GM23248 (cell line): ENCODE measurements at regions not wholly inside any gene's neighbourhood (a gene's known extent, or its start where the extent isn't known, plus 50 kb on each side); places are given as distances from the start of the nearest gene placed in this dataset.

Source experiments
- DNase-seq: peaks from one replicate; pipeline ENCODE4 v3.0.0-alpha.2; 2015
- H2AFZ ChIP-seq: fragments of 200-600 bp; sonication (generic); 2 replicates; pipeline ENCODE4 v1.6.1; 2016; ENCODE audit warnings: antibody characterized with exemption
- H3F3A ChIP-seq: fragments of 200-600 bp; sonication (generic); 2 replicates; pipeline ENCODE4 v1.6.1; 2016; ENCODE audit warnings: mild to moderate bottlenecking, antibody characterized with exemption, mixed run types; ENCODE audit not compliant: insufficient read depth
- H3K27ac ChIP-seq: fragments of 200-600 bp; sonication (generic); 2 replicates; pipeline ENCODE4 v1.5.1; 2016; ENCODE audit warnings: mild to moderate bottlenecking
- H3K27me3 ChIP-seq: fragments of 200-600 bp; sonication (generic); replicated peaks from 2 replicates; pipeline ENCODE4 v1.6.1; 2016; ENCODE audit warnings: mild to moderate bottlenecking; ENCODE audit not compliant: insufficient read depth
- H3K36me3 ChIP-seq: fragments of 200-600 bp; sonication (generic); 2 replicates; pipeline ENCODE4 v1.6.1; 2016; ENCODE audit warnings: low read depth, mild to moderate bottlenecking
- H3K4me1 ChIP-seq: fragments of 200-600 bp; sonication (generic); 2 replicates; pipeline ENCODE4 v1.6.1; 2016; ENCODE audit warnings: mild to moderate bottlenecking; ENCODE audit not compliant: insufficient read depth
- H3K4me2 ChIP-seq: fragments of 200-600 bp; sonication (generic); one replicate; pipeline ENCODE4 v1.6.1; 2016; ENCODE audit warnings: mild to moderate bottlenecking; ENCODE audit not compliant: unreplicated experiment
- H3K4me3 ChIP-seq: fragments of 200-600 bp; sonication (generic); 2 replicates; pipeline ENCODE4 v1.5.1; 2016; ENCODE audit warnings: mild to moderate bottlenecking
- H3K79me2 ChIP-seq: fragments of 200-600 bp; sonication (generic); 2 replicates; pipeline ENCODE4 v1.6.1; 2016; ENCODE audit warnings: mild to moderate bottlenecking; ENCODE audit not compliant: insufficient read depth
- H3K9ac ChIP-seq: fragments of 200-600 bp; sonication (generic); 2 replicates; pipeline ENCODE4 v1.6.1; 2016; ENCODE audit warnings: mild to moderate bottlenecking
- H3K9me2 ChIP-seq: fragments of 200-600 bp; sonication (generic); 2 replicates; pipeline ENCODE4 v1.6.1; 2016; ENCODE audit warnings: mixed run types, mild to moderate bottlenecking, moderate library complexity; ENCODE audit not compliant: insufficient read depth
- H3K9me3 ChIP-seq: fragments of 200-600 bp; sonication (generic); one replicate; pipeline ENCODE4 v1.6.1; 2017; ENCODE audit warnings: low read depth
- H4K20me1 ChIP-seq: fragments of 200-600 bp; sonication (generic); 2 replicates; pipeline ENCODE4 v1.6.0; 2016; ENCODE audit not compliant: insufficient read depth
- EZH2 ChIP-seq: fragments of 200-600 bp; sonication (generic); IDR thresholded peaks from 2 replicates; pipeline ENCODE4 v1.6.1; 2018; ENCODE audit warnings: antibody characterized with exemption, mild to moderate bottlenecking; ENCODE audit not compliant: insufficient read depth, poor library complexity, severe bottlenecking
- EZH2phosphoT487 ChIP-seq: fragments of 200-600 bp; sonication (generic); IDR thresholded peaks from 2 replicates; pipeline ENCODE4 v1.6.1; 2018; ENCODE audit warnings: antibody characterized with exemption, moderate library complexity, mild to moderate bottlenecking, low read depth; ENCODE audit not compliant: insufficient read depth
- WGBS, 2 experiments: methylation state at CpG; one replicate each; pipeline ENCODE4 v1.1.6; 2015 to 2017; ENCODE audit warnings: low lambda C conversion rate in 2 of 2, low coverage in 1 of 2; ENCODE audit errors: missing lambda C conversion rate in 2 of 2; 5-methylcytosine and 5-hydroxymethylcytosine counted together
- in situ Hi-C: fragments of 300-500 bp; cut with MboI; formaldehyde crosslinking; loops from 2 replicates; pipeline ENCODE4 v1.15.0; 2020

- no peak for DNase-seq
- H3K79me2 ChIP-seq = no peaks in the 10 kb centered on the region
- 16% methylated on average over 3 of the region's 3 CpGs for WGBS, 2 experiments
These were observed 488.3 kb downstream of the PPARGC1A start for GRCh38 chr4:23401572-23401971.

DNA sequence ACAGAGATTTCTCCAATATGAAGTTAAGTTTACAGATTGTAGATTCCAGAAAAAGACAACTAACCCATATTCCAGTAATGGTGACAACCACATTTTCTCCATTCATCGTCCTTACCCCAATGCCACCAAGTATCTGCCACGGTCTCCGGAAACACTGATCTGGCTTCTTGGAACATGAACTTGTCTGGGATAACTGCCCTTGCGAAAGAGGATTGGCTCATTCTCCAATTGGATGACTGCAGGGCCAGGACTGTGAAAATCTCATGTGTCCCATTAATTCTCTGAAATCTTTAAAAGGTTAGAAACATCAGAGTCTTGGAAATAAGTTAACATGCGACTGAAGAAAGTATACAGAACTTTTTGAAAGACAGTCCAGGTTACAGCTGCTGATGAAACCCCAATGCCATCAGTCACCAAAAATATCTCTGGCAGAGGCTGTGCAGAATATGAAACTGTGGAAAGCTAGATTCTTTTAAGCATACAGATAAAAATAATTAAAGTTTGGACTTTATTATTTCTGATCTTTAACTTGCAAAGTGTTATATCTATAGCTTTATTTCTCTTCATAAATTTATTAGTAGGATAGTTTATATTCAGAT is 496.9 kb downstream of the PPARGC1A start:
- H2AFZ ChIP-seq = no peak overlapping the region
- H3K79me2 ChIP-seq = no peaks in the 10 kb centered on the region
- no peak overlapping the region for H3K4me2 ChIP-seq
- 2 to 6% methylated on average over 5 of the region's 5 CpGs for WGBS, 2 experiments
- H3K4me3 ChIP-seq = no peak overlapping the region
- in situ Hi-C loops = no loop called here
- H3K27me3 ChIP-seq = no peaks in the 10 kb centered on the region
- H3K9ac ChIP-seq = no peak overlapping the region
- no peak for DNase-seq
- no peaks in the 10 kb centered on the region for H3K36me3 ChIP-seq
- H3K9me3 ChIP-seq = no peaks in the 10 kb centered on the region
- no peaks in the 10 kb centered on the region for H3F3A ChIP-seq
- H4K20me1 ChIP-seq = no peaks in the 10 kb centered on the region
- H3K9me2 ChIP-seq = no peaks in the 10 kb centered on the region
- H3K4me1 ChIP-seq = no peaks in the 10 kb centered on the region
- H3K27ac ChIP-seq = no peak overlapping the region
- TF ChIP-seq EZH2 = no peak
- no peak for TF ChIP-seq EZH2phosphoT487

More at GRCh38 chr4:23401572-23401971, 488.3 kb downstream of the PPARGC1A start:
- Histone ChIP-seq H3F3A (no peaks in the 10 kb centered on the region), H4K20me1 (no peaks in the 10 kb centered on the region), H3K4me1 (no peaks in the 10 kb centered on the region), H2AFZ (no peak overlapping the region), H3K4me3 (no peak overlapping the region), H3K36me3 (no peaks in the 10 kb centered on the region), H3K4me2 (no peak overlapping the region), H3K9me2 (no peaks in the 10 kb centered on the region), H3K27me3 (no peaks in the 10 kb centered on the region), H3K9ac (no peak overlapping the region), H3K9me3 (no peaks in the 10 kb centered on the region), H3K27ac (no peak overlapping the region)
- in situ Hi-C loops = no loop called here
- TF ChIP-seq EZH2phosphoT487 (no peak), EZH2 (no peak)

DNA sequence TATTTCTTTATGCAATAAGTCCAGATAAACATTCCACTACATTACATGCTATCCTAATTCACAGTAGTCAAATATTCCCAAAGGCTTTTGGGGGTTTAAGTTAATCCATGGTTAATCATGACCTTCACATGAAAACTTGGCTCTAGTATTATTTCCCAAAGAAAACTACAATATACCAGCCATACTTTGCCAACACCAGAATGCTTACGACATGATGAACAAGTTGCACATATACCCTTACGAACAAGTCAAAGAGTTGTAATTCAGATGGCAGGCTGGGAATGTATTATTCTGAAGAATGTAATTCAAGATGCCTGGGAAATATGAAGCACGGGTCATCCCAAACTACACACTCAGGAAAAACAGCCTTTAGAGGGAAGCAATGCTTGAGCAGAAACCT is 499.6 kb downstream of the PPARGC1A start:
- Histone ChIP-seq H3K9ac (no peak overlapping the region), H3K27me3 (no peaks in the 10 kb centered on the region), H3F3A (no peaks in the 10 kb centered on the region), H3K9me3 (no peaks in the 10 kb centered on the region), H3K79me2 (no peaks in the 10 kb centered on the region), H4K20me1 (no peaks in the 10 kb centered on the region), H3K4me3 (no peak overlapping the region), H2AFZ (no peak overlapping the region), H3K4me2 (no peak overlapping the region), H3K36me3 (no peaks in the 10 kb centered on the region), H3K4me1 (no peaks in the 10 kb centered on the region), H3K27ac (no peak overlapping the region), H3K9me2 (no peaks in the 10 kb centered on the region)
- no peak for DNase-seq
- TF ChIP-seq EZH2phosphoT487 = no peak
- TF ChIP-seq EZH2 = no peak
- in situ Hi-C loops = no loop called here
- WGBS, 2 experiments = 15 to 25% methylated on average over 3 of the region's 3 CpGs

DNA sequence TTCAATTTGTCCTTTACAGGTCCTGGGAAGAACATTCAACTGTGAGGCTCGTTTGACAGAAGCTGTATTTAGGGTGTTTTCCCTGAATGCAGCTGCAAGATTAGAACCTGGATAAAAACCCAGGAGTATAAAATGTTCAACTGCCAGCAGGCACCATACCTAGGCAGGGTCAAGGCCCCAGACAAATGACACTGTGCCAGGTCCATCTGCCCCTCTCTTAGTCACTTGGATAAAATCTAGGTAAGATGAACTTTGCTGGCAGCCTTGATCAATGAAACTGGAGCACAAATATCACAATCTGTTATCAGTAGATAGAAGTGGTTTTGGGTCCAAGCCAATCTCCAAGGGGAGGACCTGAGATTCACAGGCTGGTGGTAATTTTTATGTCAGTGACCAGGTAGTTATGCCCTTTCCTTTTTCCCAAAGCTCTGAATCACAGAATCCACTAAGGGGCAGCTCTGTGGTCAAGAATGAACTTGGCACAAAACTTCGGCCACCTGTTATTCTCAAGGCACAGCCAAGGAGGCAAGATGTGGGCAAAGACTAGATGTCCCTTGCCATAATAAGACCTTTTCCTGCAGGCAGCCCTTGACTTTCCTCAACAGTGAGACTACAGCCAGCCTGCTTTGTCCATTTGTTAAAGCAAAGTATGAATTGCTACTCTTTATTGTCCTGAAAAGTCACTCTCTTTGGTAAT is 501.0 kb downstream of the PPARGC1A start:
- no peak overlapping the region for H3K9ac ChIP-seq
- no peak overlapping the region for H3K27ac ChIP-seq
- DNase-seq = no peak
- no peaks in the 10 kb centered on the region for H3K9me2 ChIP-seq
- no peaks in the 10 kb centered on the region for H3K27me3 ChIP-seq
- no peaks in the 10 kb centered on the region for H3K4me1 ChIP-seq
- H3F3A ChIP-seq = no peaks in the 10 kb centered on the region
- no peaks in the 10 kb centered on the region for H3K79me2 ChIP-seq
- H3K36me3 ChIP-seq = no peaks in the 10 kb centered on the region
- no peak for TF ChIP-seq EZH2phosphoT487
- no peak for TF ChIP-seq EZH2
- H3K9me3 ChIP-seq = no peaks in the 10 kb centered on the region
- no peak overlapping the region for H3K4me3 ChIP-seq
- 26 to 37% methylated on average over 2 of the region's 2 CpGs for WGBS, 2 experiments
- no peak overlapping the region for H2AFZ ChIP-seq
- no peaks in the 10 kb centered on the region for H4K20me1 ChIP-seq
- in situ Hi-C loops = no loop called here
- no peak overlapping the region for H3K4me2 ChIP-seq
